ENCODE measurements at regions not wholly inside any gene's neighbourhood (a gene's known extent, or its start where the extent isn't known, plus 50 kb on each side); places are given as distances from the start of the nearest gene placed in this dataset.
"Not testable (repeated sequence)": the region's sequence is repeated elsewhere in the genome, so short reads cannot be mapped to it uniquely, and the experiment has no call there.

GRCh38 chr4:37749398-37749988, 63.3 kb upstream of the RELL1 start:
- DNase-seq (ENCODE audit: low read depth in 1 of 2, low spot score in 1 of 2) (no peak), FAIRE-seq (no peak), ATAC-seq (no peak)
- WGBS (ENCODE audit: missing lambda C conversion rate): 100% methylated on average over 1 of the region's 1 CpG
- POLR2A ChIA-PET: no interaction called here
- Histone ChIP-seq H3K9me3 (no peaks in the 10 kb centered on the region), H3K4me1 (no peaks in the 10 kb centered on the region), H3K4me2 (no peak overlapping the region), H3K27ac (no peak overlapping the region), H3K4me3 (no peak overlapping the region)
- TF ChIP-seq CBX8 (IDR thresholded peaks at IDR 0.05) (no peak), RCOR1 (IDR thresholded peaks at IDR 0.05; ENCODE audit: low read depth, low read length) (no peak), EP300 (IDR thresholded peaks at IDR 0.05) (no peak), TP53 (CRISPR knock-in tag; IDR thresholded peaks at IDR 0.05) (no peak)
- CTCF ChIA-PET: no interaction called here

DNA sequence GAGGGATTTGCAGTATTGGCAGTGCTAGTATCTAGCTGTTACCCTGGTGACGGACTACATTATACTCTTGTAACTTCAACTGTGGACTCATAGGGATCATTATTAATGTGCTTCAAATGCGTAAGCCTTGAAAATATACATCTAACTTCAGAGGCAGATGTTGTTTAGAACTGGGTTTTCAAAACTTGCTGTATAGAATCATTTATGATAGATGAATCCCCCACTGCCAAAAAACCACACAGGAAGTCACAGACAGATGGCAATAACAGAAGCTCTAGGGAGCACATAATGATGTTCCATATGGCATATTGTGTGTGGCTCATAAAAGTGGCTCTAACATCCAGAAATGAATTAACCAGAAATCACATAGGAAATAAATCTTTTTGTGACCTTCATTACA, 62.3 kb upstream of the RELL1 start:
- H3K4me1 ChIP-seq: no peaks in the 10 kb centered on the region
- ChIA-PET CTCF (no interaction called here), POLR2A (no interaction called here)
- no peak overlapping the region for H3K27ac ChIP-seq
- FAIRE-seq (no peak), ATAC-seq (no peak), DNase-seq (ENCODE audit: low read depth in 1 of 2, low spot score in 1 of 2) (no peak)
- no peak overlapping the region for H3K4me3 ChIP-seq
- no peaks in the 10 kb centered on the region for H3K9me3 ChIP-seq
- no peak overlapping the region for H3K4me2 ChIP-seq
- WGBS (ENCODE audit: missing lambda C conversion rate): 87% methylated on average over 2 of the region's 2 CpGs
- TF ChIP-seq HDAC2 (IDR thresholded peaks at IDR 0.05) (no peak), CBX2 (IDR thresholded peaks at IDR 0.05; ENCODE audit: borderline replicate concordance, low read depth) (no peak), RFX5 (IDR thresholded peaks at IDR 0.05) (no peak), ZSCAN20 (CRISPR knock-in tag; IDR thresholded peaks at IDR 0.05) (no peak), ZNF302 (CRISPR knock-in tag; IDR thresholded peaks at IDR 0.05) (no peak), EHF (CRISPR knock-in tag; IDR thresholded peaks at IDR 0.05) (no peak)
- TF ChIP-seq, protein P1, sequence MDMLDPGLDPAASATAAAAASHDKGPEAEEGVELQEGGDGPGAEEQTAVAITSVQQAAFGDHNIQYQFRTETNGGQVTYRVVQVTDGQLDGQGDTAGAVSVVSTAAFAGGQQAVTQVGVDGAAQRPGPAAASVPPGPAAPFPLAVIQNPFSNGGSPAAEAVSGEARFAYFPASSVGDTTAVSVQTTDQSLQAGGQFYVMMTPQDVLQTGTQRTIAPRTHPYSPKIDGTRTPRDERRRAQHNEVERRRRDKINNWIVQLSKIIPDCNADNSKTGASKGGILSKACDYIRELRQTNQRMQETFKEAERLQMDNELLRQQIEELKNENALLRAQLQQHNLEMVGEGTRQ (IDR thresholded peaks at IDR 0.05): no peak

DNA sequence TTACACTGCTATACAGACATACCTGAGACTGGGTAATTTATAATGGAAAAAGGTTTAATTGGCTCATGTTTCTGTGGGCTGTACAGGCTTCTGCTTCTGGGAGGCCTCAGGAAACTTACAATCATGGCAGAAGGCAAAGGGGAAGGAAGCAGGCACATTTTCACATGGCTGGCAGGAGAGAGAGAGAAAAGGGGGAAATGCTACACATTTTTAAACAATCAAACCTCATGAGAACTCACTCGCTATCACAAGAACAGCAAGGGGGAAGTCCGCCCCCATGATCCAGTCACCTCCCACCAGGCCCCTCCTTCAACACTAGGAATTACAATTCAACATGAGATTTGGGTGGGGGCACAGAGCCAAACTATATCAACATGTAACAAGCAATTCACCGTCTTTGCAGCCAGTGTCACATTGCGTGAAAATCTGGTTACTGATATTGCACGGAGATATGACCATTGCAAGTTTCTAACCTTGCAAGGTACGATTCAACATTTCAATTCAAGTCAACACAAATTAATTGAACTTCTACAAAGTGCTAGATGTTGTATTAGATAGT, 61.7 kb upstream of the RELL1 start:
- no peak for DNase-seq (ENCODE audit: low read depth in 1 of 2, low spot score in 1 of 2)
- no peak for FAIRE-seq
- POLR2A ChIA-PET: no interaction called here
- TF ChIP-seq NPAS2 (CRISPR knock-in tag; IDR thresholded peaks at IDR 0.05; ENCODE audit: borderline replicate concordance) (no peak), POLR2AphosphoS2 (conservative IDR thresholded peaks at IDR 0.05; ENCODE audit: low read length) (no peak), POLR2A (IDR thresholded peaks at IDR 0.05; ENCODE audit: low read length) (no peak), CHD2 (IDR thresholded peaks at IDR 0.05; ENCODE audit: low read length, partially characterized antibody) (no peak)
- ATAC-seq: no peak
- CTCF ChIA-PET: interaction anchor here (0.7 kb wide), 1 partner anchor 21 kb away, joined by 3 read pairs; no protein-coding TSS in a partner anchor
- Histone ChIP-seq H3K4me1 (no peaks in the 10 kb centered on the region), H3K9me3 (no peaks in the 10 kb centered on the region), H3K4me3 (no peak overlapping the region), H3K27ac (no peak overlapping the region), H3K4me2 (no peak overlapping the region)
- WGBS (ENCODE audit: missing lambda C conversion rate): 46% methylated on average over 6 of the region's 6 CpGs

DNA sequence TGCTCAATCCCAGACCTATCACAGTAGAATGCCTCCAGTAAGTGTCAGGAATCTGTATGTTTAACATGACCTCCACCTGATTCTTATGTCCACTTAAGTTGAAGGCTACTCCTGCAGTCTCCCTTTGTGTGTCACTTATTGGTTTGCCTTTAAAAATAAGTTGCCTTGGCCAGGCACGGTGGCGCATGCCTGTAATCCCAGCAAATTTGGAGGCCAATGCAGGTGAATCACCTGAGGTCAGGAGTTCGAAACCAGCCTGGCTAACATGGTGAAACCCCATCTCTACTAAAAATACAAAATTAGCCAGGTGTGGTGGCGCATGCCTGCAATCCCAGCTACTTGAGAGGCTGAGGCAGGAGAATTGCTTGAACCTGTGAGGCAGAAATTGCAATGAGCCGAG, 60.7 kb upstream of the RELL1 start:
- H3K27ac ChIP-seq; DNase-seq (ENCODE audit: low read depth in 1 of 2, low spot score in 1 of 2); H3K9me3 ChIP-seq; POLR2A ChIA-PET; FAIRE-seq; CTCF ChIA-PET; ATAC-seq; H3K4me1 ChIP-seq; H3K4me2 ChIP-seq; H3K4me3 ChIP-seq: not testable (repeated sequence)
- WGBS (ENCODE audit: missing lambda C conversion rate): 55% methylated on average over 5 of the region's 5 CpGs

GRCh38 chr4:37745946-37746345, 59.8 kb upstream of the RELL1 start:
- no peaks in the 10 kb centered on the region for H3K4me1 ChIP-seq
- no peak overlapping the region for H3K4me2 ChIP-seq
- no peak for DNase-seq (ENCODE audit: low read depth in 1 of 2, low spot score in 1 of 2)
- no peaks in the 10 kb centered on the region for H3K9me3 ChIP-seq
- ATAC-seq: no peak
- TF ChIP-seq RFX5 (IDR thresholded peaks at IDR 0.05) (no peak), HEYL (CRISPR knock-in tag; IDR thresholded peaks at IDR 0.05) (no peak), REST (IDR thresholded peaks at IDR 0.05) (no peak), RAD21 (conservative IDR thresholded peaks at IDR 0.05 in 1 of 2, IDR thresholded peaks at IDR 0.05 in 1 of 2) (no peak)
- TF ChIP-seq, protein P2, sequence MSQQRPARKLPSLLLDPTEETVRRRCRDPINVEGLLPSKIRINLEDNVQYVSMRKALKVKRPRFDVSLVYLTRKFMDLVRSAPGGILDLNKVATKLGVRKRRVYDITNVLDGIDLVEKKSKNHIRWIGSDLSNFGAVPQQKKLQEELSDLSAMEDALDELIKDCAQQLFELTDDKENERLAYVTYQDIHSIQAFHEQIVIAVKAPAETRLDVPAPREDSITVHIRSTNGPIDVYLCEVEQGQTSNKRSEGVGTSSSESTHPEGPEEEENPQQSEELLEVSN (IDR thresholded peaks at IDR 0.05; ENCODE audit: borderline replicate concordance, low read depth): no peak
- CTCF ChIA-PET: no interaction called here
- POLR2A ChIA-PET: no interaction called here
- no peak for FAIRE-seq
- H3K27ac ChIP-seq: no peak overlapping the region
- no peak overlapping the region for H3K4me3 ChIP-seq

Data from A549 (cell line).